Hematopoietic multipotent progenitor cell treated with erythropoietin and hydrocortisone succinate and interleukin-3 and kit ligand, for 15 days (in vitro differentiated cells): ENCODE measurements at regions not wholly inside any gene's neighbourhood (a gene's known extent, or its start where the extent isn't known, plus 50 kb on each side); places are given as distances from the start of the nearest gene placed in this dataset.
"Not testable (repeated sequence)": the region's sequence is repeated elsewhere in the genome, so short reads cannot be mapped to it uniquely, and the experiment has no call there.

ENCODE experiments used
- DNase-seq: peaks from one replicate; pipeline ENCODE4 v3.0.0-alpha.2; 2015; ENCODE audit warnings: low spot score

DNA sequence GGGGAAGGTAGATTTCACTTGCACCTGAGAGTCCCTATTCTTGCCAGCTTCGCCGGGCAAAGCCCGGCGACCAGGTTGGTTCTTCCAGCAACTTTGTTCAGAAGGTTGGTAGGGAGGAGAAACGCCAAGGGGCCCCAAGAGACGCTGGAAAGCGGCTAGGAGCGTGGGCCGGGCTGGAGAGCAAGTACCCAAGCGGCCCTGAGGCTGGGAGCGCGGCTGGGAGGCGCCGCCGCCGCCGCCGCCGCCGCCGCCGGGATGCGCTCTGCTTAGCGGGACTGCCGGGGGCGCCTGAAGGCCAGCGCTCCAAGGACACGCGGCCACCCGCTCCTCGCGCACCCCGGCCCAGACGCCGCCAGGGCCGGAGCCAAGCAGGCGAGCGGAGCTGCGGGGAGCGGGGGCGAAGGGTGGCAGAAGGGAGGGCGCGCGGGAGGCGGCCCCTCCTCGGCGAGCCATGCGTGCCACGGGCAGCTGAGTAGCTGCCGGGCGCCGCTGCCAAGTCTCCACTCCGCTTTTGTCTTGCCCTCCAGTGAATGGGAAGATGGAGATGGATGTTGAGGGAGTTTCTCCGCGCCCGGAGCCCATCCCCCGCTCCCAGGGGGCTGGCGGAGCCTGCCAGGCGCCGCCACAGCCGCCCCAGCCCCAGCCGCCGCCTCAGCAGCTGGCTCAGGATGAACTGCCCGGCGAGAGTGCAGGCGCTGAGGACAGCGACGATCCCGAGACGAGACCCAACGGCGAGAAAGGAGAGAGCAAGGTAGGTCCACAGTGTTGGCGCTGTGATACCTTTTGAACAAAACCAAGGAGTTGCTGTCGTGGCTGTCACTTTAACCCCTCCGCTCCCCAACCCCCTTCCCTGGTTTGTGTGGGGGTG, 227.4 kb upstream of the AZI2 start:
- DNase-seq, result no peak

DNA sequence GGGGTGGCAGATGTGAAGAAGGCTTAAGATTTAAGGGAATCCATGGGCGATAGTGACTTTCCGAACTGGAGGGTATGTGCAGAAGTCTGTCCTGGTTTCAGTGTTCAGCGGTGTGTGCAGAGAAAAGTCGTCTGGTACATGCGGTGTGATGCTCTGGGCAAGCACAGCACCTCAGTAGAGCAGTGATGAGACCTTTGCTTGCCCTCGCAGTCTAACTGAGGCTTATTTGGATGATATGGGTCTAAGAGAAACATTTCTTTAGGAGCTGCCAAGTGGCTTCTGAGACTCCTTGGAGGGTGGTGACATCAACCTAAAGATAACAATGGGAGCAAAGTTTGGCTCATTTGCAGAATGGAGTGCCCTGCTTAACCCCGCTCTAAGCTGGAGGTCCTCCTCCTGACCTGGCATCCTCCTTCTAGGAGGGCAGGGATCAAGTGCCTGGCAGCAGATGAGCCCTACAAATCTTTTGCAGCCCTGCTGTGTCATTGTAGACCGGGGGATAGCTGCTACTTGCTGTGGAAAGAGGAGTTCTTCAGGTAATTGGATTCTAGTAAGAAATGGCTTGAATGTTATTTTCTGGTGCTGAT, 228.1 kb upstream of the AZI2 start:
- no peak for DNase-seq

DNA sequence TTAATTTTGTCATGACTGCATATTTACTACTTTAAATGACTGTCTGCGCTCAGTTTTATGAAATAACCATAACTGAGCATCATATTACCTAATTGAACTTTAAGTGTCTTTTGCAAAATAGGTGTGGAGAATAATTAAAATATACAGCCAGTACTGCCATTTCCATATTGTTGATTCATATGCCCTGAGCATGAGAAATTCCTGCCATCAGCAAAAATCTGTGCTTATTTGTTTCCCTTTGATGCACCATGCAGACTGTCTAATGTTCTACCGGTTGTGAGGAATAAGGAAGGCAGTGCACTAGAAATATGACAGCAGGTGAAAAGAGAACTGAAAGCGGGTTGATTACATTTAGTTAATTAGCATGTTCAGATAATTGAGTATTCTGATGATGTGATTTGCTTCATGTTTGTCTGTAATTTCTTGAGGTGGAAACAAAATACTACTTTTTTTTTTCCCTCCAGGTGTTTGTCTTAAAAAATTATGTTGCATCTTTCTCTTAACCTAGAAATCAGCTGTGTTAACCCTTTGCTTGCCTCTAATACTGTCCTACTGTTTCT, 229.4 kb upstream of the AZI2 start:
- no peak for DNase-seq

DNA sequence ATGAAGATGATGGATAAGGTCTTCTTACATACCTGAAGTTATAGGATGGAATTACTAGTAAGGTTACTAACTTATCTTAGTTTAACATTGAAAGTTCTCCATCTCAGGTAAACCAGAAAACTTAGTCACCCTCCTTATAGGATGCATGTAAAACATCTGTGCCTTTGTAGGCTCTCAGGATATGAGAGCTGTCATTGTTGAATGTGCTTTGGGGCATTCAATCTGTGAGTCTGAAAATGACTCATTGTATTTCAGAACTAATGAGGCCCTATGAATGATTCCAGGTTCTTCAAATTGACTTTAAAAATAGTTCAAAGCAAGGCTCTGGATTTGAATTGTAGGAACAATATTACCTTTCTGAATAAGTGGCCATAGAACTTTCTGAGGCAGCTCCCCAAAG, 237.7 kb upstream of the AZI2 start:
- no peak for DNase-seq

GRCh38 chr3:28587723-28588122, 239.1 kb upstream of the AZI2 start:
- DNase-seq, result no peak

GRCh38 chr3:28590216-28590615, 241.6 kb upstream of the AZI2 start:
- DNase-seq, result no peak

DNA sequence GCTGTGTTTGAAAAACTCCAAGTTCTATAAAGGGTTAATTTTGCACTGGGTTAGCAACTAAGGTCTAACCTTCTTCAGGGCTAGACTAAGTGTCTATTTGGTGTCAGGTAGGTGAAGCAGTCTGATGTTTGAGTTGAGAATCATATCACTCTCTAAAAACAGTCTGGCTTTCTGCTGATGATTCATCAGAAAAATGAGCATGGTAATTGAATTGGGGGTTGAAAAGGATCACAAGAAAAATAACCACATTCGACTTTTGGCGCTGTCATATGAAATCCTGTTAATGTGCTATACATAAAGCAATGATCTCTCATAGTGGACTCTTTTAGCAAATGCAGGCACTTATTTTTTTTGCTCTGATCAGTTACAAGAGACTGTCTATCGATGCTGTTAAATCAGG, 242.2 kb upstream of the AZI2 start:
- DNase-seq, result no peak

DNA sequence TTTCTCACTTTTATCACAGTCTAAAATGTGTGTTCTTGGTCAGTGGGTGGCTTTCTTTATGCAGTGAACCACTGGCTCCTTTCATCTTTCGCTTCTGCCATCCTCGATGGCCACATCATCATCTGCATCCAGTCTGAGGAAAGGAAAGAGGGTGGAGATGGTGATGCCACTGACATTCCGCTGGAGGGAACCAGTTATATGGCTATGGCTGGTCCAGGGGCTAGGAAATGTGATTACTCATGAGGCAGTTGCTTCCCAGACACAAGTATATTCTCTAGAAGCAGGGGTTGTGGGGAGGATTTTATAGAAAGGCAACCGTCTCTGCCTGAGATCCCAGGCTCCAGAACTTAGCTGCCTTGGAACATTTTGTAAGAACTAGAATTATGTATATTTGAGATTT, 246.7 kb upstream of the AZI2 start:
- no peak for DNase-seq

GRCh38 chr3:28597452-28597851, 248.8 kb upstream of the AZI2 start:
- DNase-seq, result no peak

GRCh38 chr3:28598165-28598564, 249.5 kb upstream of the AZI2 start:
- no peak for DNase-seq

DNA sequence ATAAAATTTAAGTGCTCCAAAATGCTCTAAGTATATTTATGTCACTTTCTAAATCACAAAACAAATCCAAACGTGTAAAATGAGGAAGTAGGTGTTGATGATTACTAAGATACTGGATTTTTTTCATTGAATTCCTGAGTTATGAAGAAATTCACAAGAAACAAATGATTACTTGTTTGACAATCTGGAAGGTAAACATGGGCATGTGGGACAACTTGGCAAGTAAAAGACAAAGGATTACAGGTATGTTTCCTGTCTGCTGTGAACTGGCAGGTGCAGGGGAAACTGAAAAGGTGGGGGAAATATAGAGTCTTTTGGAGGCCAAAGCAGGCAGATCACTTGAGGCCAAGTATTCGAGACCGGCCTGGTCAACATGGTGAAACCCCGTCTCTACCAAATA, 252.7 kb upstream of the AZI2 start:
- no peak for DNase-seq

- no peak for DNase-seq
Measured at GRCh38 chr3:28606283-28606682, 257.7 kb upstream of the AZI2 start.

- DNase-seq, result no peak
Measured at GRCh38 chr3:28612232-28612631, 263.6 kb upstream of the AZI2 start.

- no peak for DNase-seq
Measured at GRCh38 chr3:28613511-28614106, 265.0 kb upstream of the AZI2 start.

GRCh38 chr3:28615071-28615470, 266.4 kb upstream of the AZI2 start:
- no peak for DNase-seq

GRCh38 chr3:28615971-28616370, 267.3 kb upstream of the AZI2 start:
- no peak for DNase-seq

DNA sequence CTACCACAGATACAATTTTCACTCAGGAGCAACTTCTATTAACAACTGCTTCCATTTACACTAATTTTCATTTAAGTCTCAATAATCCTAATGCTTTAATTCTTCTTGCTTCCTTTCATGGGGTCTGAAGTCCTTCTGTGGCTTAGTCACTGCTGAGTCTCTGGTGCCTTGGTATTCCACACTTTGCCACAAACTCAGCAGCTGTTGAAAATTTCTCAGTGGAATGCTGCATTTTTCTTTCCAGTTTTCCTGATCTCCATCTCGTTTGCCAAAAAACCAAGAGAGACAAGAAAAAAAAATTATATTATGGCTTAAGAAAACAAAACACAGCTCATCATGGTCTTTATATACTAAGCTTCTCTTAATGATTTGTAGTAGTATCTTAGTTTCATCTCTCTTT, 269.2 kb upstream of the AZI2 start:
- no peak for DNase-seq

DNA sequence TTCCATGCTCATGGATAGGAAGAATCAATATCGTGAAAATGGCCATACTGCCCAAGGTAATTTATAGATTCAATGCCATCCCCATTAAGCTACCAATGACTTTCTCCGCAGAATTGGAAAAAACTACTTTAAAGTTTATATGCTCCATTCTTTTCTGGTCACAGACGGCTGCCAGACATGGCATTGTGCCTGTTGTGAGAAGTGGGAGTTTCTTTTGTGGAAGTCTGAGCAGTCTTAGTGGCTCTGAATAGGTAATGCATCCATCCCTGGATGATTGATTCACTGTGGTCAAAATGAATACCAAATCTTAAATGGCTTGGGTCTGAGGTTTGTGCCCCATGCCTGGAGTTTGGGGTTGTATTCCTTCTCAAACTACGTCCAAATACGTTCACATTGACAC, 274.5 kb upstream of the AZI2 start:
- DNase-seq, result no peak

- DNase-seq, result no peak
Measured at GRCh38 chr3:28624084-28624483, 275.5 kb upstream of the AZI2 start.

- DNase-seq, result not testable (repeated sequence)
Measured at GRCh38 chr3:28627843-28628242, 279.2 kb upstream of the AZI2 start.

DNA sequence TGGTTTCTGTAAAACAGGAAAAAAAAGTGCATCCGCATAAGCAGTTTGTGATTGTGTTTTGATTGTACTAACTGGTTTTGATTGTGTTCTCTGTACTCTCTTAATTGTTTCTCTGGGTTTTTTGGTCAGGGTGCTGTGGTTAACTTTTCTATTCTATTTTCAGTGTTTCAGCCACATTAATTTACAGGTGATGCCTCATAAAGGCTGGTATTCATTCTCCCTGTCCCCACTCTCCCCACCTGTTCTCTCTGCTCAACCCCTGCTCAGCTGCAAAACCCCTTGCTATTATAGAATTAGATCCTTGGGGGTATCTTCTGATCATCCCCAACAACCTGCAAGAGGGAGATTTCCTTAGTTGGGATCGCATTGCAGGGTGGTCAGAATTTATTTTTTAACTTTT, 285.4 kb upstream of the AZI2 start:
- DNase-seq, result no peak

DNA sequence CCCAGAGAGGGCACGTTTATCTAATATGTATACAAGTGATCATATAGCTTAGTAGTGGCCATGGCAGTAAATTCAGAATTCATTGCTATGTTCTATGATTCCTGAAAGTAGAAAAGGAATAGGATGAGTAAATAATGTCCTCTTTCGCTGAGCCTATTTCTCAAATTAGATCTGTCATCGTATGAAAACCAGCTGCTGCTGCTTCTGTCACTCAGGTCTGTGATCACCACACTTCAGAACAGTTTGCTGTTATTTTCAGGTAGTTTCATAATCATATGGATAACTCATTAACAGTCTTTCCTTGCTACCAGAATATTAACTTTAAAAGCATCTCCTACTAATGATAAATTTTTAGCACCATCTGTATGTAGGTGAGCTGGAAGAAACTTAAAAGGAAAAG, 289.1 kb upstream of the AZI2 start:
- no peak for DNase-seq

- no peak for DNase-seq
Measured at GRCh38 chr3:28645149-28645548, 296.5 kb upstream of the AZI2 start.
